Vagina (tissue), 2 donors: ENCODE measurements at regions not wholly inside any gene's neighbourhood (a gene's known extent, or its start where the extent isn't known, plus 50 kb on each side); places are given as distances from the start of the nearest gene placed in this dataset.

Source experiments
- CTCF ChIP-seq, 3 experiments: fragments of 450-650 bp in 2 of 3; fragments of 200-600 bp in 1 of 3; sonication (generic) in 1 of 3; IDR thresholded peaks; one replicate each; pipeline ENCODE4 v1.5.1; 2017 to 2019; ENCODE audit warnings: antibody characterized with exemption in 3 of 3, mild to moderate bottlenecking in 2 of 3, moderate library complexity in 2 of 3
- POLR2A ChIP-seq, 2 donors: fragments of 450-650 bp; IDR thresholded peaks; one replicate each; pipeline ENCODE4 v1.6.1; 2017; ENCODE audit warnings: antibody characterized with exemption in 2 of 2, mild to moderate bottlenecking in 2 of 2, moderate library complexity in 2 of 2
- POLR2AphosphoS5 ChIP-seq, 2 donors: sonication (generic); formaldehyde crosslinking; IDR thresholded peaks; one replicate each; pipeline ENCODE4 v1.9.0; 2017; ENCODE audit warnings: antibody characterized with exemption in 2 of 2, mild to moderate bottlenecking in 2 of 2, low read depth in 1 of 2; ENCODE audit not compliant: insufficient read depth in 1 of 2

- no peak for TF ChIP-seq CTCF (IDR thresholded peaks at IDR 0.05)
- no peak for TF ChIP-seq POLR2A (IDR thresholded peaks at IDR 0.05)
- no peak for TF ChIP-seq POLR2AphosphoS5 (IDR thresholded peaks at IDR 0.05; ENCODE audit: insufficient read depth in 1 of 2, low read depth in 1 of 2)
These were observed 1495.8 kb upstream of the TMEFF2 start for GRCh38 chr2:193690572-193690971.
